Sigmoid colon (tissue), 4 donors: ENCODE measurements at regions not wholly inside any gene's neighbourhood (a gene's known extent, or its start where the extent isn't known, plus 50 kb on each side); places are given as distances from the start of the nearest gene placed in this dataset.

Experiments used
- EP300 ChIP-seq, 4 donors: sonication (generic); formaldehyde crosslinking; IDR thresholded peaks; one replicate each; pipeline ENCODE4 v1.6.1; 2017; ENCODE audit warnings: antibody characterized with exemption in 4 of 4
- POLR2A ChIP-seq, 2 donors: fragments of 450-650 bp; IDR thresholded peaks; one replicate each; pipeline ENCODE4 v1.6.1; 2016; ENCODE audit warnings: antibody characterized with exemption in 2 of 2, mild to moderate bottlenecking in 2 of 2, moderate library complexity in 2 of 2
- POLR2AphosphoS5 ChIP-seq, 4 donors: sonication (generic); formaldehyde crosslinking; IDR thresholded peaks; one replicate each; pipeline ENCODE4 v1.6.1; 2017; ENCODE audit warnings: antibody characterized with exemption in 4 of 4
- TF ChIP-seq, protein P1 (sequence below), 4 experiments: fragments of 450-650 bp in 3 of 4; fragments of 200-600 bp in 1 of 4; IDR thresholded peaks; one replicate each; pipeline ENCODE4 v1.5.1; 2016 to 2019; ENCODE audit warnings: antibody characterized with exemption in 4 of 4, mild to moderate bottlenecking in 3 of 4, moderate library complexity in 2 of 4

DNA sequence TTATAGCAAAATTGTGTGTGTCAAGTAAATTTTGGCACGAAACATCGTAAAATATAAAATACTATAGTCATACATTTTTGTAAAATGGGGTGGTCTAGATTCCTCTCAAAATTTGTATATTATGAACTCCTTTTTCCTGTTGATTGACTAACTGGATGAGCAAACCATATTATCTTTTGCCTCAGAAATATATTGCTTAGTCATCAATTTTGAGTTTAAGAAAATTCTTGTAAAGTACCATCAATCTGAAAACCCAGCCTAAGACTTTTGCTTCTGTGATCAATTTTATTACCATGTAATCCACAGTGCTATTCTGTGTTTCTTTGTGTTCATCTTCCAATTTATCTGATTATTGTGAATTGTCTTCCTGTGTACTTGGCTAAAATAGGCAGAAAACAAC lies 98.0 kb upstream of the PCDH18 start:
- TF ChIP-seq POLR2A (IDR thresholded peaks at IDR 0.05), result no peak
- TF ChIP-seq, protein P1, sequence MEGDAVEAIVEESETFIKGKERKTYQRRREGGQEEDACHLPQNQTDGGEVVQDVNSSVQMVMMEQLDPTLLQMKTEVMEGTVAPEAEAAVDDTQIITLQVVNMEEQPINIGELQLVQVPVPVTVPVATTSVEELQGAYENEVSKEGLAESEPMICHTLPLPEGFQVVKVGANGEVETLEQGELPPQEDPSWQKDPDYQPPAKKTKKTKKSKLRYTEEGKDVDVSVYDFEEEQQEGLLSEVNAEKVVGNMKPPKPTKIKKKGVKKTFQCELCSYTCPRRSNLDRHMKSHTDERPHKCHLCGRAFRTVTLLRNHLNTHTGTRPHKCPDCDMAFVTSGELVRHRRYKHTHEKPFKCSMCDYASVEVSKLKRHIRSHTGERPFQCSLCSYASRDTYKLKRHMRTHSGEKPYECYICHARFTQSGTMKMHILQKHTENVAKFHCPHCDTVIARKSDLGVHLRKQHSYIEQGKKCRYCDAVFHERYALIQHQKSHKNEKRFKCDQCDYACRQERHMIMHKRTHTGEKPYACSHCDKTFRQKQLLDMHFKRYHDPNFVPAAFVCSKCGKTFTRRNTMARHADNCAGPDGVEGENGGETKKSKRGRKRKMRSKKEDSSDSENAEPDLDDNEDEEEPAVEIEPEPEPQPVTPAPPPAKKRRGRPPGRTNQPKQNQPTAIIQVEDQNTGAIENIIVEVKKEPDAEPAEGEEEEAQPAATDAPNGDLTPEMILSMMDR (IDR thresholded peaks at IDR 0.05), result no peak
- TF ChIP-seq EP300 (IDR thresholded peaks at IDR 0.05), result no peak
- no peak for TF ChIP-seq POLR2AphosphoS5 (IDR thresholded peaks at IDR 0.05)
